ENCODE measurements at regions not wholly inside any gene's neighbourhood (a gene's known extent, or its start where the extent isn't known, plus 50 kb on each side); places are given as distances from the start of the nearest gene placed in this dataset.
"Not testable (repeated sequence)": the region's sequence is repeated elsewhere in the genome, so short reads cannot be mapped to it uniquely, and the experiment has no call there.

DNA sequence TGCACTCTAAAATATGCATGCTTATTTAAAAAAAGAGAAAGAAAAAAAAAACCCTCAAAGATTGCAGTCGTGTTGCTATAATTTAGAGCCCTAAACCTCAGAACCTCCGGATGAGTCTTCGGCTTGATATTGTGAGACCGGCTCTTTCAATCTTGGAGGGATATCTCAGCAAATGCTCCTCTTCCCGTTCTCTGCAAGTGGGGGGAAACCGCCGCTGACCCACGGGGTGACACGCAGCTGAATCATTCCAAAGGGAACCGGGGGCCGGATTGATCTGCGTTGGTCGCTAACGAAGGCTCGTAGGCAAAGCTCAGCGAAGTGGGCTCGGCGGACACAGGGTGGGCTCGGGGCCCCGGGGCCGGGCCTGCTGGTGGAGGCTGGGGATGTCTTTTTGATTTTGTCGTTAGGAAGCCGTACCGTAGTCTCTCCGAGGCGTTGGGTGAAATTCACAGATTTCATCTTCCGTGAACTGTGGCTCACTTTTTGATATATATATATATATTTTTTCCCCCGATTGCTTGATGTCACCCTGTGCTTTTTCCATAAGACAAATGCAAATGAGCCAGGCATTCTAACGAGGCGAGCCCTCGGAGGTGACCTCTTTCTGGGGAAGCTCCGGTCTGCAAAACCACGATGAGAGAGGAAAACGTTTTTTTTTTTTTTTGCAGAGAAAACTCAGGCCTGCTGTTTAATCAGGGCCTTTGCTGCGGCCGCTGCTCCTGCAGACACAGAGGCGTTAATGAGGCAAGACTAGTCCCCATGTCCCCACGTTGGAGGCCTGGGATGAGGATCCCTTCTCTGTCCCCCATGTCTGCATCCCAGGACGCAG is 110.7 kb upstream of the PPP2R3B start:
- no peak for DNase-seq (ENCODE audit: insufficient read length, low spot score)
- no peak for FAIRE-seq

DNA sequence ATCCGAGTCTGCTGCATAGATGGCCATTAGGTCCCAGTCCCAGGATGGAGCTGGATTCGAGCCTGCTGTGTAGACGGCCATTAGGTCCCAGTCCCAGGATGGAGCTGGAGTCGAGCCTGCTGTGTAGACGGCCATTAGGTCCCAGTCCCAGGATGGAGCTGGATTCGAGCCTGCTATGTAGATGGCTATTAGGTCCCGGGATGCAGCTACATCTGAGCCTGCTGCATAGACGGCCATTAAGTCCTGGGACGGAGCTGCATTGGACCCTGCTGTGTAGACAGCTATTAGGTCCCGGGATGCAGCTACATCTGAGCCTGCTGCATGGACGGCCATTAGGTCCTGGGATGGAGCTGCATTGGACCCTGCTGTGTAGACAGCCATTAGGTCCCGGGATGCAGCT is 112.2 kb upstream of the PPP2R3B start:
- not testable (repeated sequence) for FAIRE-seq

DNA sequence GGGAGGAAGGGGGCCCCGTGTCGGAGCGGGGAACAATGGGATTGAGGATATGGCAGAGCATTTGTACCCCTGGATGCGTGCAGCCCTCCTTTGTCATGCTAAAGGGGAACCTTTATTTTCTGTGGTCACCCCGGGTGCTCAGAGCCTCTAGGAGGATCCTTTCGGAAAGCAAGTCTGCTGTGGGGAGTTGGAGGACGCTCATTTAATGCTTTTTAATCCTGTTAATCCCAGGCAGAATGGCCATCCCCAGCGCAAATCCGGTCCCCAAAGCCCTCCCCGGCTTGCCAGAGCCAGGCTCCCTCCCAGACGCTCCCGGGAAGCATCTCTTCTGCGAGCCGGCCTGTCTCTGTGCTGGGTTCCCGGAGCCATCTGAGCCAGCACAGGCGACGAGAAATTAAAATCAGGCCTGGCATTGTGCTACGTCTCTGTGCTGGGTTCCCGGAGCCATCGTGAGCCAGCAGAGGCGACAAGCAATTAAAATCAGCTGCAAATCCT is 113.2 kb upstream of the PPP2R3B start:
- no peak for DNase-seq (ENCODE audit: insufficient read length, low spot score)
- FAIRE-seq = no peak

More for the DNA sequence above, 112.2 kb upstream of the PPP2R3B start:
- not testable (repeated sequence) for DNase-seq (ENCODE audit: insufficient read length, low spot score)

DNA sequence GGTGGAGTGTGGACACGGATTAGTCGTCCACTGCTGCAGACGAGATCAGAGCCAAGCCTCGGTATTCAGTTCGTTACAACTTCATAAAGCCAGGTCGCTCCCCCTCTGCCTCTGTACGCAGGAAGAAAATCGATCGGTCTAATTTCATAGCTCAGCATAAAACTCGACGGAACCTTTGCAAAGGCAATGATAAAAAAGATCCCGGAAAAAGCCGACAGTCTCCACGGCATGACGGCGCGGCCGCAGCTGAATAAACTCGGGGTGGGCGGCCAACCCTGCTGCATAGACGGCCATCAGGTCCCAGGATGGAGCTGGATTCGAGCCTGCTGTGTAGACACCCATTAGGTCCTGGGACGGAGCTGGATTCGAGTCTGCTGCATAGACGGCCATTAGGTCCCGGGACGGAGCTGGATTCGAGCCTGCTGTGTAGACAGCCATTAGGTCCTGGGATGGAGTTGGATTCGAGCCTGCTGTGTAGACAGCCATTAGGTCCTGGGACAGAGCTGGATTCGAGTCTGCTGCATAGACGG is 113.8 kb upstream of the PPP2R3B start:
- no peak for FAIRE-seq
- DNase-seq (ENCODE audit: insufficient read length, low spot score) = no peak

DNA sequence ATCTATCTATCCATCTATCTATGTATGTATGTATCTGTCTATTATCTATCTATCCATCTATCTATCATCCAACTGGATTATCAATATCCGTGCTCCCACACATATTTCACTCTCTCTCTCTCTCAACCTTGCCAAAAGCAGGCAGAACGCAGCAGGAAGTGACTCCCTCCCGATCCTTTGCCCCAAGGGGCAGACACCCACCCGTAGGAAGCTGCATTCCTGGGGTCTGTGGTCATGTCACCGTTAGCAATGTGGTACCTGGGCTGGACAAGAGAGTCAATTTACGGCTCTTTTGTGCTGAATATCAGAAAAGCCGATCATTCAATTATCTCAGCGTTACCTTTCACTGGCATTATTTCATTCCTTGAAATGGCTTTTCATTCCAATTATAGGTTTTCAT is 119.6 kb upstream of the PPP2R3B start:
- no peak for FAIRE-seq
- DNase-seq (ENCODE audit: insufficient read length, low spot score) = no peak

DNA sequence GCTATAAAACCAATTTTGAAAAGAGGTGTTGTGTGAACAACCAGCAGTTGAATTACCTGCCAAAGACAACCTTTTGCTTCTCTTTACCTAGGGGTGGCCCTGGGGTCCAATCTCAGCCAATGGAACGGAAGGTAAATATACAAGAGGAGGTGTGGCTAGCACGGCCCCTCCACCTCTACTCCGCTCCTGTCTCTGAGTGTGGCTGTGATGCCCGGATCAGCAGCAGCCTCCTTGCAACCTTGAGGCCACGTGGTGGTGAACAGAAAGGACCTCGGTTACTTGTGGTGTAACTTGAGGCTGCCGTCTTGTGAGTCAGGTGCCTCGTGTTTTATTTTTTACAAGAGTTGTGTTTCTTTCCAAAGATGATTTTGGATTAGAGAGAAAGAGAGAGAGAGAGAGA is 121.5 kb upstream of the PPP2R3B start:
- DNase-seq (ENCODE audit: insufficient read length, low spot score) (no peak), FAIRE-seq (no peak)

DNA sequence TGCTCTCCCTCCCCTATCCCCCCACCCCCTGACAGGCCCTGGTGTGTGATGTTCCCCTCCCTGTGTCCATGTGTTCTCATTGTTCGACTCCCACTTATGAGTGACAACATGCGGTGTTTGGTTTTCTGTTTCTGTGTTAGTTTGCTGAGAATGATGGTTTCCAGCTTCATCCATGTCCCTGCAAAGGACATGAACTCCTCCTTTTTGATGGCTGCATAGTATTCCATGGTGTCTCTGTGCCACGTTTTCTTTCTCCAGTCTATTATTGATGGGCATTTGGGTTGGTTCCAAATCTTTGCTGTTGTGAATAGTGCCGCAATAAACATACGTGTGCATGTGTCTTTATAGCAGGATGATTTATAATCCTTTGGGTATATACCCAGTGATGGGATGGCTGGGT is 121.8 kb upstream of the SHOX start:
- not testable (repeated sequence) for FAIRE-seq; DNase-seq (ENCODE audit: insufficient read length, low spot score)

DNA sequence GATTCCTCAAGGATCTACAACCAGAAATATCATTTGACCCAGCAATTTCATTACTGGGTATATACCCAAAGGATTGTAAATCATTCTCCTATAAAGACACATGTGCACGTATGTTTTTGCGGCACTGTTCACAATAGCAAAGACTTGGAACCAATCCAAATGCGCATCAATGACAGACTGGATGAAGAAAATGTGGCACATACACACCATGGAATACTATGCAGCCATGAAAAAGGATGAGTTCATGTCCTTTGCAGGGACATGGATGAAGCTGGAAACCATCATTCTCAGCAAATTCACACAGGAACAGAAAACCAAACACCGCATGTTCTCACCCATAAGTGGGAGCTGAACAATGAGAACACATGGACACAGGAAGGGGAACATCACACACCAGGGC is 119.5 kb upstream of the SHOX start:
- FAIRE-seq = not testable (repeated sequence)

DNA sequence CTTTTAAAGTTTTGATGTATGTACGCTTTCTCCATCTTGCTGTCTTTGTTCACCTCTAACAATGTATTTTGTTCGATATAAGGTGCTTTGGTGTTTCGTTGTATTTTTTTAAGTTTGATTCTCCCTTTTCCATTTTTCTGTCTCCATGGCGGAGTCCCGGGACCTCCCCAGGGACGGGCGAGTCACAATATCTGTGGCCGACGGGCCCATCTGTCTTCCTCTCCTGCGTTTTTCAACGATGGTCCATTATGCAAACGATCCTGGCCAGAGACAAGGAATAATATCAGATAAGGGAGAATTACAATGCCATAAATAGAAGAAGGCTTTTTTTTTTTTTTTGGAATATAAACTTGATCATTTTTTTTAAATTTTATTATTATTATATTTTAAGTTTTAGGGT is 112.3 kb upstream of the SHOX start:
- no peak for FAIRE-seq
- DNase-seq (ENCODE audit: insufficient read length, low spot score) = no peak

More for the DNA sequence above, 119.5 kb upstream of the SHOX start:
- DNase-seq (ENCODE audit: insufficient read length, low spot score) = not testable (repeated sequence)

DNA sequence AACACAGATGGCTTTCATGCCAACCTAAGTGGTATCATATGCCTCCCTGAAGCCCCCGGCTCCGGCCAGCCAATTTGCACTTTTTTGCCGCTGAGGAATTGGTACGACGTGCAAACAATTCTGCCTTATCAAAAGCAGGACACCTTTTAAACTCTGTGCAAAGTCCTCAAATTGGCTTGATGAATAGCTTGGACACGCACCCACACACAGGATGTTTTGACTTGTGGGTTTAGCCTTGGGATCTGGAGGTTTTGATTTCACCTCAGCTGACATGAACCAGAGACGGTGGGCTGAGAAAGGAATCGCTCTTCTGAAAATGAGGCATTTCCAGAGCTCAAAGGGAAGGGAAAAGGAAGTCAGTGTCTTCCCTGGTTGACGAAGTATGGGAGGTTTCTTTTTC is 110.8 kb upstream of the SHOX start:
- no peak for DNase-seq (ENCODE audit: insufficient read length, low spot score)
- FAIRE-seq = no peak

DNA sequence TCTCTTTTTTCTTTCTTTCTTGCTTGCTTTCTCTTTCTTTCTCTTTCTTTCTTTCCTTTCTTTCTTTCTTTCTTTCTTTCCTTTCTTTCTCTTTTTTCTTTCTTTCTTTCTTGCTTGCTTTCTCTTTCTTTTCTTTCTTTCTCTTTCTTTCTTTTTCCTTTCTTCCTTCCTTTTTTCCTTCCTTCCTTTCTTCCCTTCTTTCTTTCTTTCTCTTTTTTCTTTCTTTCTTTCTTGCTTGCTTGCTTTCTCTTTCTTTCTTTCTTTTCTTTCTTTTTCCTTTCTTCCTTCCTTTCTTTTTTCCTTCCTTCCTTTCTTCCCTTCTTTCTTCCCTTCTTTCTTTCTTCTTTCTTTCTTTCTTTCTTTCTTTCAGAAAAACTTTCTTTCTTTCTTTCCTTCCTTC is 108.1 kb upstream of the SHOX start:
- DNase-seq (ENCODE audit: insufficient read length, low spot score) (no peak), FAIRE-seq (no peak)

DNA sequence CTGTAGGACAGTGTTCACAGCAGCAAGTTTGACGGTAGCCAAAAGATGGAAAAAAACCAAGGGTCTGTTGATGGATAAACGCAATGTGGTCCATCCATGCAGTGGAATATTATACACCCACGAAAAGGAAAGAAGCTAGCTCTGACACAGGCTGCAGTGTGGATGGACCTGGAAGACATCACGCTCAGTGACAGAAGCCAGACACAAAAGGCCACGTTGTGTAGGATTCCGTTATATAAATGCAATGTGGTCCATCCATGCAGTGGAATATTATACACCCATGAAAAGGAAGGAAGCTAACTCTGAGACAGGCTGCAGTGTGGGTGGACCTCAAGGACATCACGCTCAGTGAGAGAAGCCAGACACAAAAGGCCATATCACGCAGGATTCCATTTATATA is 105.5 kb upstream of the SHOX start:
- no peak for FAIRE-seq
- no peak for DNase-seq (ENCODE audit: insufficient read length, low spot score)

DNA sequence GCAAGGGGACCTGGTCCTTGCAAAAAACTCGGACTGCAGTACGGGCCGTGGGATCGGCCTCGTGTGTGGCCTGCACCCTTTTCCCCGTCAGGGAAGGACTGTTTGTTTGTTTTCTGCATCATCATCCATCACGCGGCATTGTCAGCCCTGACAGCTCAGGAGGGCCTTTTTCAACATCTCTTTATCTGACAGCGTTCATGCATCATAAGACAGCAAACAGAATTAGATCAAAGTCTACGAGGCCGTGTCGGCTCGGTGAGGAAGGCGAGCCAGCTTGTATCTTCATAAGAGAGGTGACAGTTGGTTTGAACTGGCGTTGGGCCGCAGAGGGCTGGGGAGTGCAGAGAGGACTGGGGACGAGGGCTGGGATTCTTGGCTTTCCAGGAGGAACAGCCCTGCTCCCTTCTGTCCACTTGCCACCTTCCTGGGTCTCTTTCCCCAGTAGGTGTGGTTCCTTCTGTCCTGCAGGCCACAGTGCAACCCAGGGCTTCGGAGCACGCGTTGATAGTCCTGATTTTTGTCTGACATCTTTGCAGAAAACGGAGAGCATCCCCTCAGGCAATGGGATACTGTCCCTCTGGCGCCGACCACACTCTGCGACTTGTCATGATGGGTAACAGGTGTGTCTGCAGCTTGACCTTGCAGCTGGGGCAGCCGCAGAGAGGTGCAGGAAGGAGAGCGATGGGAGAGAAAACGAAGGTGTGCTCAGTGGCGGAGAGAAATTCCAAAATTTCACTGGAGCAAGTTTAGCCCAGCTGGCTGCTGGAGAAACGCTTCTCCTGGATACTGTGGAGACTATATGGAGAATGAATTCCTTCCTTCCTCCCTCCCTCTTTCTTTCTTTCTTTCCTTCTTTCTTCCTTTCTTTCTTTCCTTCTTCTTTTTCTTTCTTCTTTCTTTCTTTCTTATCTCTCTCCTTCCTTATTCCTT is 104.0 kb upstream of the SHOX start:
- DNase-seq (ENCODE audit: insufficient read length, low spot score) (no peak), FAIRE-seq (no peak)

DNA sequence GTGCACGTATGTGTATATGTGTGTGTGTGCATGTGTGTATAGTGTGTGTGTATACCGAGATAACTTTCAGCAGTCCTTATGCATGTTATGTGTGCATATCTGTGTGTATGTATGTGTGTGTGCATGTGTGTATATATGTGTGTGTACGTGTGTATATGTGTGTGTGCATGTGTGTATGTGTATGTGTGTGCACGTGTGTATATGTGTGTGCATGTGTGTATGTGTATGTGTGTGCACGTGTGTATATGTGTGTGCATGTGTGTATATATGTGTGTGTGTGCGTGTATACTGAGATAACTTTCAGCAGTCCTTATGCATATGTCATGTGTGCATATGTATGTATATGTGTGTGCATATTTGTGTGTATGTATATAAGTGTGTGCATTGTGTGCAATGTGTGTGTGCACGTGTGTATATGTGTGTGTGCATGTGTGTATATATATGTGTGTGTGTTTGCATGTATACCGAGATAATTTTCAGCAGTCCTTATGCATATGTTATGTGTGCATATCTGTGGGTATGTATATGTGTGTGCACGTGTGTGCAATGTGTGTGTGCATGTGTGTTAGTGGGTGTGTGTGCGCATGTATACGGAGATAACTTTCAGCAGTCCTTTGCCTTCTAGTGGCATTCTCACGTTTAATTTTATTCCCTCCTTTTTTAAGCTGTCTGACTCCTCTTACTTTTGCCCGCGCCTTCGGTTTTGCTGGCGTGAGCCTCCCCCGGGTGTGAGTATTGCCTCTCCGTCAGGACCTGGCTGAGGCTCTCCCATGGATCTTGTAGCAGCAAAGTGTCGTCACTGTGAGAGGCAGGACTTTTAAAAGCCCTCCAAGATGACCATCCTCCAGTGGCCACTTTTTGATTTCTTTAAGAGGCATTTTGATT is 99.6 kb upstream of the SHOX start:
- FAIRE-seq = peak; percentile 98
- DNase-seq (ENCODE audit: insufficient read length, low spot score) = no peak

DNA sequence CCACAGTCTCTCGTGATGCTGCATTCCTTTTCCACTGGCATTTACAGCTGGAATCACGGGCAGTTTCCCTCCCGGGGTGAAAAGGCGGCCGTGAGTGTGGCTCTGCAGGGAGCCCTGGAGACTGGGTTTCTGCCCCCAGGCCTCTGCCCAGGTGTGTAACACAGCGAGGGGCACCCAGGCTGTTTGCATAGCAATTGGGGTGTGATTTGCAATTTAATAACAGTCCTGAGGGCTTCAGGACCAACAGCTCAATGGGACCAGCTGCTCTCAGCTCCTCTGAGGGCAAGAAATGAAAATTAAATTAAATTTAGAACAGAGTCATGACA is 99.0 kb upstream of the SHOX start:
- no peak for DNase-seq (ENCODE audit: insufficient read length, low spot score)
- FAIRE-seq = no peak

DNA sequence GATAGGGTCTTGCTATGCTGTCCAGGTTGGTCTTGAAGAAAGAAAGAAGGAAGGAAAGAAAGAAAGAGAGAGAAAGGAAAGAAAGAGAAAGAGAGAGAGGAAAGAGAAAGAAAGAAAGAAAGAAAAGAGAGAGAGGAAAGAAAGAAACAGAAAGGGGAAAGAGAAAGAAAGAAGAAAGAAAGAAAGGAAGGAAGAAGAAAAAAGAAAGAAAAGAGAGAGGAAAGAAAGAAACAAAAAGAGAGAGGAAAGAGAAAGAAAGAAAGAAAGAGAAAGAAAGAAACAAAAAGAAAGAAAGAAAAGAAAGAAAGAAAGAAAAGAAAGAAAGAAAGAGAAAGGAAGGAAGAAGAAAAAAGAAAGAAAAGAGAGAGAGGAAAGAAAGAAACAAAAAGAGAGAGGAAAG is 95.8 kb upstream of the SHOX start:
- FAIRE-seq = no peak

DNA sequence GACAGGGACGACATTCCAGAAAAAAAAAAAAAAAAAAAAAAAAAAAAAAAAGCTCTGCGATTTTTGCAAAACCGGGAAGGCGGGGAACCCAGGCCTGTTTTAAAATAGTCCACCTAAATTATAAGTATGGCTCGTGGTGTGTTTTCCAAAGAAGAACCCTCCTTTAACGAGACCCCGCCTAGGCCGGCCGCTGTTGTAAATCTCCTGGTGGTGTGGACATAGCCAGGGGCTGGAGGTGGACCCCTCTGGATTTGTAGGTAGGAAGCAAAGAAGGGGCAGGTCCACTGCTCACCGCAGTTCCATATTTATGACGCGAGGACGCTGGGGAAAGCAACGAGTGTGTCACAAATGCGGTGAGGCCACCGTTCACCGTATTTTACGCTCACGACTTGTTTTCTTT is 94.0 kb upstream of the SHOX start:
- no peak for FAIRE-seq
- DNase-seq (ENCODE audit: insufficient read length, low spot score) = no peak

More for the DNA sequence above, 95.8 kb upstream of the SHOX start:
- DNase-seq (ENCODE audit: insufficient read length, low spot score) = no peak

DNA sequence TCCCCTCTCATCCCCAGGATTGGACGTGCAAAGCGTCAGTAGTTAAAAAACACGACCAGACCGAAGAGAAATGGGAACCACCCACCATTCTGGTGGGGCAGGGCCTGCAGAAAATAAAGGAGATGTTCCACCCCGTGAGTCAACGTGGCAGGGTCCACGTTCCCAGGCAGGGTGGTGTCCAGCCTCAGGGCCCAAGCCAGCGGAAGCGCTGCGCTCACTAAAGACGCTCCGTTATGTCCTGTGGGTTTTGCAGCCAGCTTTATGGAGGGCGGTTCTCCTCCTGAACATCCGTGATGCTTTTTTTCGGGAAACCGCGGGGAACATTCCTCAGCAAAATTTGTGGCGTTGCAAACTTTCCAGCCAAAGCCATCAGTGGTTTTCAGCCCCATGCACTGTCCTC is 93.4 kb upstream of the SHOX start:
- DNase-seq (ENCODE audit: insufficient read length, low spot score) (no peak), FAIRE-seq (no peak)

DNA sequence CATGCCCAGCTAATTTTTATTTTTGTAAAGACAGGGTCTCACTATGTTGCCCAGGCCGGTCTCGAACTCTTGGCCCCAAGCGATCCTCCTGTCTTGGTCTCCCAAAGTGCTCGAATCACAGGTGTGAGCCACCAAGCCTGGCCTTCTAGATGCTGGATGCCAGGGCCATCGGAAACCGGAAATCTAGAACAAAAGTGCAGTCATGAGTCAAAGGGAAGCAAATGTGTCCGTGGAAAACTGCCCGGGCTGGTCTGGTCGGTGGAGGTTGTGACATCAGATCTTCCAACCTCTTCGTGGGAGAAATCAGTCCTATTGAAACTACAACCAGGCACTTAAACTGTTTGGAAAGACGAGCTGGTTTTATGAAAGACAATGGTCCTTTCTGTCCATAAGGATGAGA is 92.3 kb upstream of the SHOX start:
- FAIRE-seq (no peak), DNase-seq (ENCODE audit: insufficient read length, low spot score) (no peak)

DNA sequence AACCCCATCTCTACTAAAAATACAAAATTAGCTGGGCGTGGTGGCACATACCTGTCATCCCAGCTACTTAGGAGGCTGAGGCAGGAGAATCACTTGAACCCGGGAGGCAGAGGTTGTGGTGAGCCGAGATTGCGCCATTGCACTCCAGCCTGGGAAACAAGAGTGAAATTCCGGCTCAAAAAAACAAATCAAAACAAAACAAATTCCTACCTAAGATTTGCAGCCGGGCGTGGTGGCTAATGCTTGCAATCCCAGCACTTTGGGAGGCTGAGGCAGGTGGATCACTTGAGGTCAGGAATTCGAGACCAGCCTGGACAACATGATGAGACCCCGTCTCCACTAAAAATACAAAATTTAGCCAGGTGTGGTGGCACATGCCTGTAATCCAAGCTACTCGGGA is 89.6 kb upstream of the SHOX start:
- DNase-seq (ENCODE audit: insufficient read length, low spot score); FAIRE-seq: not testable (repeated sequence)
